NCI-H2081 (cell line): ENCODE measurements at regions not wholly inside any gene's neighbourhood (a gene's known extent, or its start where the extent isn't known, plus 50 kb on each side); places are given as distances from the start of the nearest gene placed in this dataset.

ENCODE experiments used
- DNase-seq, 2 experiments: peaks; one replicate each; lab custom pipeline; 2025; lab: John Stamatoyannopoulos, UW

DNA sequence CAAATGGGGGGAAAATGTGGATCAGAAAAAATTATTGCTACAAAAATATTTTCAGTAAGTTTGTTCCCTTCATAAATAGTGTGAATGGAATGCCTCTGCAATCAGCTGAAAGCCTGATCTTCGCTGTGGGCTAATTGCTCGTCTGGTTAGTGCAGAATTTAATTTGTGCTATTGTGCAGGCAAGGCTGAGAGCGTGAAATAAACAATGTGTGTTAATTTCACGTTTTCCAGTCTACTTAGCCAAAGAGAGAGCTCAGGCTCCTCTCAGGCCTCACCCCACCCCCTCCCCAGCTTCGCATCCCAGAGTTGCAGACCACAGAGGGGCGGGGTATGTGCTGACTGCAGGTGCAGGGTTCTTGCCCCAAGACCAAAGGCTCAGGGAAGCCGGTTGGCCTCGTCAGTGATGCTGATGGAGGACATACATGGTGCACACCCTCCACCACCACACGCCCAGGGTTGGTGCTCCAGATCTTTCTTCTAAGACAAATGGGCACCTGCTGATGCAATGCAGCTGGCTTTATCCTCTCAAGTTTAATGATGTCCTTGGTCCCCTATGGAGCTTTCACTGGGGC, 302.6 kb upstream of the SLC14A2 start:
- no peak for DNase-seq

DNA sequence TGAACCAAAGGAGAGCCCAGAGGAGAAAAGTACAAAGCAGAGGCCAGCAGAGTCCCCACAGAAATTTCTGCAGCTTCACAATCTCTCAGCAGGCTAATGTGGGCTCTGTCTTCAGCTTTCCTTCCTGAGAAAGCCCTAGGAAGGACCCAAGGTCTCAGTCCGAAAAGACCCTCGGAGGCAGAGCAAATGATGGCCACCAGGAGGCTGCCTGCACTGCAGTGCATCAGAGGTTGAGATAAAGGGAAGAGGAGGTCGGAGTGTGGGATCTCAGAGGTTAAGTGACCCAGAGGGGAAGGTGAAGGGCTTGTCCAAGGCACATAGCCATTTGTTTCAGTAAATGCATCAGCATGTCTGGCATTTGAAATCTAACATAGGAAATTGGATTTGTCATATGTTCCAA, 299.1 kb upstream of the SLC14A2 start:
- no peak for DNase-seq

- DNase-seq: peak in 1 of 2 experiments; percentile 29
Measured at GRCh38 chr18:45317948-45318640, 297.2 kb upstream of the SLC14A2 start.

DNA sequence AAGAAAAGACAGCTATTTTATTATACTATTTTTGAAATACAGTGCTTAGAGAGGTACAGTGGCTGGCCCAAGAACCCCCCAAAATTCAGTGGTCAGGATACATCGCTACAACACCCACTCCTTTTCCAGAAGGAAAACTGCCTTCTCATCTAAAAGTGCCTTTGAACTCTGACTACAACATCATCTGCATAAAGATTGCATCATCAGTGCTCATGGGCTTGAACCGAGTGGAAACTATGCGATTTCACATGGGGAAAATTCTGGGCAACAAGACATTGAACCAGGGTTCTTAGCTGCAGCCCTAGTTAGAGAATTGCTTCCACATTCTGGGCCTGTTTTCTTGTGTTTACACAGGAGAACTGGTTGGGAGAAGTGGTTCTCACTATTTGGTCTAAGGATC, 294.6 kb upstream of the SLC14A2 start:
- DNase-seq: no peak

- peak in 1 of 2 experiments; percentile 14 for DNase-seq
Measured at GRCh38 chr18:45321520-45321919, 293.8 kb upstream of the SLC14A2 start.

GRCh38 chr18:45322343-45322742, 292.9 kb upstream of the SLC14A2 start:
- DNase-seq: no peak

- no peak for DNase-seq
Measured at GRCh38 chr18:45324101-45324494, 291.2 kb upstream of the SLC14A2 start.

- DNase-seq: peak in 1 of 2 experiments; percentile 63
Measured at GRCh38 chr18:45324495-45325113, 290.7 kb upstream of the SLC14A2 start.

DNA sequence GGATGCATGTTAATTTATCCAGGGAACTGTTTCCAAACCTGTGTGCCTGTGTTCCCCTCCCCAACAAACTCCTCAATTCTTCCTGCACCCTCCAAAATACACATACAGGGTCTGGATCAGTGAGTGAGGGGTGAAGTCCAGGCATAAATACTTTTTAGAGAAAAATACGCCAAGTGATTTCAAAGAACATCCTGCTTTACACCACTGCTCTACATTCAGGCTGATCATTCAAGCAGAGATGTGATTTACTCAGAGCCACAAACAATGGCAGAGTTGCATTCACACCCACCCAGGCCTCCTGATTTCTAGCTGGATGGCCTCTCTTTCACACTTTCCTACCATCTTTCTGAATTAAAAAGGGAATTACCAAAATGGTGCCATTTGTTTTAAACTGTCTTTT, 289.5 kb upstream of the SLC14A2 start:
- no peak for DNase-seq

DNA sequence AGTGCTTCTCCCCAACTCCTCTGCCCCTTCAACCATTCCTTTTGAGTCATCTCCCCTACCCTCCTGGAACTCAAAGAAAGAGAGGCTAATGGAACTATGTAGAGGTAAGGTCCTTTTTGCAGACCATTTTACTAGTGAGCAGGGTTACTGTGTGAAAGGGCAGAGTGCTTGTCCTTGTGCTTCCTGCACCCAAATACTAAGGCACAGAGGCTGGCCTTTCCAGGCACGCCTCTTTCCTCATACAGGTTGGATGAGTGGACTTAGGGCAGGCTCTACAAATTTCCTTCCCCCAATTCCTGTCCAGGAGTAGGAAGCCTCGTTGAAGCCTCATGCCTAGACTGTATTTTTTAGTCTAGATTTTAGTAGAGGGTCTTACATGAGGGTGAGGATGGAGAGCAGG, 288.8 kb upstream of the SLC14A2 start:
- no peak for DNase-seq

- no peak for DNase-seq
Measured at GRCh38 chr18:45328296-45328695, 287.0 kb upstream of the SLC14A2 start.

- no peak for DNase-seq
Measured at GRCh38 chr18:45328811-45329210, 286.5 kb upstream of the SLC14A2 start.

- DNase-seq: no peak
Measured at GRCh38 chr18:45329316-45329715, 286.0 kb upstream of the SLC14A2 start.

DNA sequence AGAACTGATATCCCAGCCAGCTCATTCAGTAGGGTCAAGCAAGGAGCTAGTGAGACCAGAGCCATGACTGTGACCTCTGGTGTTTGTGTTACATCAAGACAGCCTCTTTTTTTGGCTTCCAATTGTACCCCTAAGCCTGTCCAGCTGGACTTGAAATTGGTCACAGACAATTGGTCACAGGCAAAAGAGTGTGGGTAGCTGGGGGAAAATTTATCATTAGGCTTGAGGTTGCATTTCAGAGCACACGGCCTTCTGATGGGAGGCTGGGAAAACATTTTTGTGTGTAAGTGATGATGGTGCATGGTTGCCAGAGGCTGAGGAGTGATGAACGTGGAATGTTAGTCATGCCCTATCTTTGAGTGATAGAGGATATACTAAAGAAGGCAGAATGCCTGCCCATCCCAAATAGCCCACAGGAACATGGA, 285.1 kb upstream of the SLC14A2 start:
- DNase-seq: no peak

DNA sequence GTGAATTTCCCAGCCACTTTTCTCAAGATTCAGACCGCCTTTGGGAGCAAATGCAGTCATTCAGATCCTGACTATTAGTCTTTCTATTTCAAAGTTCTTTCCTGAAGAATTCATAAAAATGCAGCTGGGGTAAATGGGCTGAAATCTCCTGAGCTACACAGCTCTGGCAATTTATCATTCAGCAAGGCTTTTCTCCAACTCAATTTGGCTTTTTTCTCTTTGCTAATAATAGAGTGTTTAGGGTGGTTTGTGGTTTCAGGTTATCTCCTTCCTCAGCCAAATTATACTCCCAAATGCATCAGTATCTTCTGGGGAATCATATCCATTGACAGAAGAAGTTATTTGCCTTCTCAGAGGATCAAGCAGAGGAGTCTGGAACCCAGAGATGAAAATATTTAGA, 282.4 kb upstream of the SLC14A2 start:
- no peak for DNase-seq

- DNase-seq: no peak
Measured at GRCh38 chr18:45334191-45334590, 281.1 kb upstream of the SLC14A2 start.

DNA sequence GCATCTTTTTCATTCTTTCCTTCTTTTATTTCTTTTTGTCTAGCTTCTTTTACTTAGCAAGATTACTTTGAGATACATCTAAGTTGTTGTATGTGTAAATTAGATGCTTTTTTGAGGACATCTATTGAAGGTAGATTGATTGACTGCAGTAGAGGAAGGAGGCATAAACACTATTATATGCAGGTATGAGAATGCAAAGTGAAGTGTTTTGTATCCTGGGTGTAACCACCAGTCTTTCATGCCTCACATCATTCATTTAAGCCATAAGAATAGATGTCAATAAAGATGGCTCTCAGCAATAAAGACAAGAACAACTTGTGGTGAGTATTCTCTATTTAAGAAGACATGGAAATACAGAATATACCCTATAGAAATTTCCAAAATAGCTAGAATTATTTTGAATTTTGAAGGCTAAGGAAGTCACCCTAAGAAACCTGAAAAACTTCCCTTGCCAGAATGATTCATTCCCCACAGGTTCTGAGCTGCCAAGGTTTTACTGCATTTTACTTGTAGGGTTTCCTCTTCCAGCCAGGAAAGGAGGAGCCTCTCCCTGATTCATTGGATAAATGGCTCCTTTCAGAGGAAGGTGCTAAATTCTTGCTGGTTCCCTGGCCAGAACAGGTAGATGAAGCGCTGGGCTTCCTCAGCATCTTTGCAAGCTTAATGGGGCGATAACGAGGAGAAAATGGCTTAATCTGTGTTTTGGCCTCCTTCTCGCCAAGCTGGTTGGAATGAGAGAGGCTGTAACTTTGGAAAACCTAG, 279.8 kb upstream of the SLC14A2 start:
- DNase-seq: no peak

DNA sequence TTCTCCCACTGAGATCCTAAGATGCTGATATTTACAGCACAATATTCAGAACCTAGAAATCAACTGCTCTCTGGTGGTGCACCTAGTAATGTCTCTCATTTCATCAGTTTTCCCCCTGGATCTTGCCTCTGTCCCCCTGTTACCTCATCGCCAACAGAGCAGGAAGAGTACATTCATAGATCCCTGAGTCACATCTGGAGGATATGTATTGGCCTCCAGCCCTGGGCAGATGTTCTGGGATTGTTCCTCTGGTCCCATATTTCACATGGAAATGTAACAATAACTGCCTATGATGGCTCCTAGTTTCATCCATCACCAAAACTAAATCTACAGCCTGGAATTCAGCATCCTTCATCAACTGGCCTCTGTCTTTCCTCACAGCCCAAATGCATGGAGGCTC, 278.8 kb upstream of the SLC14A2 start:
- no peak for DNase-seq

DNA sequence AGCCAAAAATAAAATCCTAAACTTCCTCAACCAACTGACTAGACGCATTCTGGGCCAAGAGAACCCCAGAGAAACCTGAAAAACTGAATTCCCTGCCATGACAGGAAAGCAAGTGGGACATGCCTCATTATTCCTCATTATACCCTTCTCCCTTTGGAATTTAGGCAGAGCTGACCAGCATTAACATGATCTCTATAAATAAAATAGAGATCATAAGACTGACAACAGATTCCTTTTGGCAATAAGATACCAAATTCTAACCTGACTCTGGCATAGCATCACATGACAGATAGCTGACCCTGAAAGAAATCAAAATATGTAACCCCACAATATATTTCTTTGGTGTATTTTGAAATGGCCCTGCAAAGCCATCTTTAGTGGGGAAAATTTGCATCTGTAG, 277.8 kb upstream of the SLC14A2 start:
- no peak for DNase-seq

GRCh38 chr18:45339810-45340550, 275.3 kb upstream of the SLC14A2 start:
- no peak for DNase-seq

DNA sequence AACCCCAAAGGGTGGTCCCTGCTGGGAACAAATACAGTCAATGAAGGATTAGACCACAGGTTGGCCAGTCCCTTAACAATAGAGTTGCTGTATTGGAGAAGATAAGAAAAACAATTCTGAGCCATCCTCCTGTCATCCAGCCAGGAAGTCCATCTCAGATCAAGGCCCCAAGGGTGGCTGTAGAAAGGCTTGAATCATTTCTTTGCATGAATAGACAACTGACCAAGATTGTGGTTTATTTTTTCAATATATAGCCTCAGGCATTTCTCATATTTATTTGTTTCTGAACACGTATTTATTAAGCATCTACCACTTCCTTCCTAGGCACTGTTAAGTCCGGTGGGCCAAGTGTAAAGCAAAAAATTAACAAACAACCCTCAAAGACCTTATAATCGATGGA, 274.4 kb upstream of the SLC14A2 start:
- no peak for DNase-seq

- DNase-seq: no peak
Measured at GRCh38 chr18:45341454-45341853, 273.8 kb upstream of the SLC14A2 start.
